ENCODE measurements at regions not wholly inside any gene's neighbourhood (a gene's known extent, or its start where the extent isn't known, plus 50 kb on each side); places are given as distances from the start of the nearest gene placed in this dataset.

GRCh38 chr6:156599366-156599765, 177.8 kb upstream of the ARID1B start:
- H3K36me3 ChIP-seq: no peaks in the 10 kb centered on the region
- WGBS, 2 donors: 78 to 81% methylated on average over 11 of the region's 11 CpGs

GRCh38 chr6:156598855-156599180, 178.4 kb upstream of the ARID1B start:
- H3K4me3 ChIP-seq: no peak overlapping the region
- no peak for ATAC-seq (ENCODE audit: low FRiP score in 2 of 2)
- no peaks in the 10 kb centered on the region for H3K27me3 ChIP-seq
- TF ChIP-seq CTCF (IDR thresholded peaks at IDR 0.05): no peak
- TF ChIP-seq POLR2AphosphoS5 (IDR thresholded peaks at IDR 0.05): no peak
- no peak for TF ChIP-seq EP300 (IDR thresholded peaks at IDR 0.05)
- no peak for TF ChIP-seq POLR2A (IDR thresholded peaks at IDR 0.05)
- H3K9me3 ChIP-seq: no peaks in the 10 kb centered on the region
- no peaks in the 10 kb centered on the region for H3K4me1 ChIP-seq
- no peaks in the 10 kb centered on the region for H3K36me3 ChIP-seq
- no peak for DNase-seq
- no peak overlapping the region for H3K27ac ChIP-seq
- 36 to 40% methylated on average over 6 of the region's 6 CpGs for WGBS, 2 donors

More at GRCh38 chr6:156599366-156599765, 177.8 kb upstream of the ARID1B start:
- H3K4me1 ChIP-seq: no peaks in the 10 kb centered on the region
- DNase-seq (no peak), ATAC-seq (ENCODE audit: low FRiP score in 2 of 2) (no peak)
- no peak for TF ChIP-seq POLR2AphosphoS5 (IDR thresholded peaks at IDR 0.05)
- no peak for TF ChIP-seq CTCF (IDR thresholded peaks at IDR 0.05)
- H3K9me3 ChIP-seq: no peaks in the 10 kb centered on the region
- no peaks in the 10 kb centered on the region for H3K27me3 ChIP-seq
- no peak overlapping the region for H3K4me3 ChIP-seq
- H3K27ac ChIP-seq: peak overlapping the region in 2 of 4 donors; percentile 31 to 43

- TF ChIP-seq CTCF (IDR thresholded peaks at IDR 0.05): no peak
- no peak for TF ChIP-seq POLR2A (IDR thresholded peaks at IDR 0.05)
- TF ChIP-seq EP300 (IDR thresholded peaks at IDR 0.05): no peak
- no peak for TF ChIP-seq POLR2AphosphoS5 (IDR thresholded peaks at IDR 0.05)
- Histone ChIP-seq H3K36me3 (no peaks in the 10 kb centered on the region), H3K27me3 (no peaks in the 10 kb centered on the region), H3K27ac (no peak overlapping the region), H3K4me1 (no peaks in the 10 kb centered on the region), H3K4me3 (no peak overlapping the region), H3K9me3 (no peaks in the 10 kb centered on the region)
- ATAC-seq (ENCODE audit: low FRiP score in 2 of 2) (no peak), DNase-seq (no peak)
- 57 to 65% methylated on average over 22 of the region's 22 CpGs for WGBS, 2 donors
Measured at GRCh38 chr6:156598071-156598854, 178.9 kb upstream of the ARID1B start.

- DNase-seq: no peak
- no peak for ATAC-seq (ENCODE audit: low FRiP score in 2 of 2)
- no peak for TF ChIP-seq CTCF (IDR thresholded peaks at IDR 0.05)
- no peak for TF ChIP-seq EP300 (IDR thresholded peaks at IDR 0.05)
- TF ChIP-seq POLR2A (IDR thresholded peaks at IDR 0.05): no peak
- no peak for TF ChIP-seq POLR2AphosphoS5 (IDR thresholded peaks at IDR 0.05)
- WGBS, 2 donors: 59 to 60% methylated on average over 5 of the region's 5 CpGs
- Histone ChIP-seq H3K36me3 (no peaks in the 10 kb centered on the region), H3K4me1 (no peaks in the 10 kb centered on the region), H3K9me3 (no peaks in the 10 kb centered on the region), H3K4me3 (no peak overlapping the region), H3K27ac (no peak overlapping the region), H3K27me3 (no peaks in the 10 kb centered on the region)
Measured at GRCh38 chr6:156597095-156597494, 180.1 kb upstream of the ARID1B start.

GRCh38 chr6:156595476-156595875, 181.7 kb upstream of the ARID1B start:
- Histone ChIP-seq H3K36me3 (no peaks in the 10 kb centered on the region), H3K4me1 (no peaks in the 10 kb centered on the region), H3K9me3 (no peaks in the 10 kb centered on the region), H3K27me3 (no peaks in the 10 kb centered on the region), H3K4me3 (no peak overlapping the region), H3K27ac (no peak overlapping the region)
- TF ChIP-seq CTCF (IDR thresholded peaks at IDR 0.05) (no peak), POLR2A (IDR thresholded peaks at IDR 0.05) (no peak), POLR2AphosphoS5 (IDR thresholded peaks at IDR 0.05) (no peak), EP300 (IDR thresholded peaks at IDR 0.05) (no peak)
- WGBS, 2 donors: 69 to 92% methylated on average over 3 of the region's 3 CpGs
- ATAC-seq (ENCODE audit: low FRiP score in 2 of 2): no peak
- DNase-seq: no peak

Measured in upper lobe of left lung (tissue), 6 donors.